Kidney (tissue), 13 donors: ENCODE measurements at regions not wholly inside any gene's neighbourhood (a gene's known extent, or its start where the extent isn't known, plus 50 kb on each side); places are given as distances from the start of the nearest gene placed in this dataset.

ENCODE experiments used
- DNase-seq, 5 donors: peaks; one replicate each; pipeline ENCODE4 v3.0.0-alpha.2; 2013 to 2020
- FAIRE-seq: peaks from 2 replicates; lab custom pipeline; 2012; peaks lifted over from hg19 to GRCh38; lab: Jason Lieb, UNC
- H3K27ac ChIP-seq, 2 donors: one replicate each; pipeline ENCODE4 v1.7.0; 2013; ENCODE audit warnings: low read depth in 2 of 2, low read length in 2 of 2, inconsistent platforms in 1 of 2
- H3K27me3 ChIP-seq: one replicate; pipeline ENCODE4 v1.7.1; 2013; ENCODE audit warnings: low read length, inconsistent platforms; ENCODE audit not compliant: control insufficient read depth, insufficient read depth
- H3K36me3 ChIP-seq, 3 donors: one replicate each; pipeline versions ENCODE4 v1.7.0 to v1.7.1; 2013; ENCODE audit warnings: low read length in 3 of 3, control low read depth in 1 of 3, inconsistent platforms in 1 of 3; ENCODE audit not compliant: insufficient read depth in 3 of 3, control insufficient read depth in 2 of 3
- H3K4me1 ChIP-seq, 3 donors: one replicate each; pipeline versions ENCODE4 v1.7.0 to v1.7.1; 2013; ENCODE audit warnings: low read length in 3 of 3, inconsistent platforms in 1 of 3, low read depth in 1 of 3; ENCODE audit not compliant: control insufficient read depth in 2 of 3, insufficient read depth in 2 of 3
- H3K4me3 ChIP-seq, 3 donors: one replicate each; pipeline versions ENCODE4 v1.7.0 to v1.8.1; 2013; ENCODE audit warnings: low read length in 3 of 3, control low read depth in 1 of 3, inconsistent platforms in 1 of 3
- H3K9ac ChIP-seq, 3 donors: one replicate each; pipeline versions ENCODE4 v1.7.0 to v1.7.1; 2013; ENCODE audit warnings: low read length in 3 of 3, control low read depth in 1 of 3, inconsistent platforms in 1 of 3
- H3K9me3 ChIP-seq, 3 donors: one replicate each; pipeline versions ENCODE4 v1.7.0 to v1.7.1; 2013; ENCODE audit warnings: low read length in 3 of 3, control low read depth in 1 of 3, inconsistent platforms in 1 of 3; ENCODE audit not compliant: control insufficient read depth in 2 of 3, insufficient read depth in 1 of 3
- CTCF ChIP-seq: IDR thresholded peaks from 3 replicates; pipeline ENCODE4 v1.5.1; 2012; ENCODE audit warnings: mild to moderate bottlenecking, moderate library complexity, borderline replicate concordance; ENCODE audit not compliant: insufficient read depth; ENCODE audit errors: extremely low read depth
- intact Hi-C: fragments of 100-400 bp; cut with DNase I; formaldehyde crosslinking; loops from one replicate; pipeline ENCODE4 v1.11.1; 2022
- donor health status: control.
- donor health status: control.
- donor health status: control.
- donor health status: control.
- donor health status: control.
- donor health status: DM: yes; HTN: yes; CAD: no.
- donor health status: Normal renal cell carcinoma (clear cell type).

GRCh38 chr4:89528526-89529133 is 221.0 kb upstream of the GPRIN3 start:
- FAIRE-seq (no peak), DNase-seq (no peak)
- H3K9me3 ChIP-seq = no peaks in the 10 kb centered on the region
- intact Hi-C loops = no loop called here
- no peaks in the 10 kb centered on the region for H3K4me1 ChIP-seq
- H3K36me3 ChIP-seq = no peaks in the 10 kb centered on the region
- no peaks in the 10 kb centered on the region for H3K27me3 ChIP-seq
- no peak overlapping the region for H3K9ac ChIP-seq
- no peak overlapping the region for H3K27ac ChIP-seq
- no peak for TF ChIP-seq CTCF
- no peak overlapping the region for H3K4me3 ChIP-seq

- Histone ChIP-seq H3K36me3 (no peaks in the 10 kb centered on the region), H3K4me3 (no peak overlapping the region), H3K9ac (no peak overlapping the region), H3K9me3 (no peaks in the 10 kb centered on the region), H3K4me1 (no peaks in the 10 kb centered on the region), H3K27ac (no peak overlapping the region), H3K27me3 (no peaks in the 10 kb centered on the region)
- DNase-seq = no peak
- intact Hi-C loops = no loop called here
- no peak for FAIRE-seq
- no peak for TF ChIP-seq CTCF
These were observed 214.2 kb upstream of the GPRIN3 start for GRCh38 chr4:89521826-89522225.

- no peak overlapping the region for H3K4me3 ChIP-seq
- H3K27ac ChIP-seq = no peak overlapping the region
- no peak for DNase-seq
- H3K4me1 ChIP-seq = no peaks in the 10 kb centered on the region
- intact Hi-C loops = no loop called here
- no peak for FAIRE-seq
- H3K9me3 ChIP-seq = no peaks in the 10 kb centered on the region
- H3K36me3 ChIP-seq = no peaks in the 10 kb centered on the region
- TF ChIP-seq CTCF = no peak
- H3K27me3 ChIP-seq = no peaks in the 10 kb centered on the region
- H3K9ac ChIP-seq = no peak overlapping the region
These were observed 212.2 kb upstream of the GPRIN3 start for GRCh38 chr4:89519771-89520320.
